GM12892 (cell line): ENCODE measurements at regions not wholly inside any gene's neighbourhood (a gene's known extent, or its start where the extent isn't known, plus 50 kb on each side); places are given as distances from the start of the nearest gene placed in this dataset.

Experiments
- POLR2A ChIP-seq: IDR thresholded peaks from 2 replicates; pipeline ENCODE4 v1.6.1; 2011; ENCODE audit warnings: low read depth, low read length, control low read depth
- TAF1 ChIP-seq: IDR thresholded peaks from 2 replicates; pipeline ENCODE4 v1.6.1; 2011; ENCODE audit warnings: low read depth, mild to moderate bottlenecking, control low read depth, low read length, borderline replicate concordance

DNA sequence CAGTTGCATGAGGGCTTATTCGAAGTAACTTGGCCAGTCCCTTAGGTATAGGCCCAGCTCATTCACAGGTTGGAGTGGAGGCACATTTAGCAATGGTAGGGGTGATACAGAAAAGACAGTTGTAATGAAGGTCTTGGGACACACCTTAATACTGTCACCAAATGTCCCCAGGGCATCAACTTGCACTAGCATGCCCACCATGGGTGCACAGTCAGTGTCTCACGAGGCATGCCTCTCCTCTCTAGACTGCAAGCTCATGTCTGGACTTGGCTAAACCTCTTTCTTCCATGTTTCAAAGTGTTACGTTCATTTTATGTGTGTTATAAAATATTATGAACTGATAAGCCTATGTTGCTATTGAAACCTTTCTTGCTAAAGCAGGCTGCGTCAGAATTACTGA lies 124.0 kb upstream of the ECI2 start:
- TF ChIP-seq POLR2A (no peak), TAF1 (no peak)
